GM12892 (cell line): ENCODE measurements at regions not wholly inside any gene's neighbourhood (a gene's known extent, or its start where the extent isn't known, plus 50 kb on each side); places are given as distances from the start of the nearest gene placed in this dataset.

Experiments
- DNase-seq: peaks from one replicate; pipeline ENCODE4 v3.0.0; 2011; ENCODE audit not compliant: insufficient read length
- FAIRE-seq: peaks from 2 replicates; lab custom pipeline; 2011; peaks lifted over from hg19 to GRCh38; lab: Jason Lieb, UNC
- POLR2A ChIP-seq: IDR thresholded peaks from 2 replicates; pipeline ENCODE4 v1.6.1; 2011; ENCODE audit warnings: low read depth, low read length, control low read depth
- POLR2AphosphoS5 ChIP-seq: IDR thresholded peaks from 2 replicates; pipeline ENCODE4 v1.6.1; 2011; ENCODE audit warnings: low read depth, low read length, control low read depth
- TAF1 ChIP-seq: IDR thresholded peaks from 2 replicates; pipeline ENCODE4 v1.6.1; 2011; ENCODE audit warnings: low read depth, mild to moderate bottlenecking, control low read depth, low read length, borderline replicate concordance

DNA sequence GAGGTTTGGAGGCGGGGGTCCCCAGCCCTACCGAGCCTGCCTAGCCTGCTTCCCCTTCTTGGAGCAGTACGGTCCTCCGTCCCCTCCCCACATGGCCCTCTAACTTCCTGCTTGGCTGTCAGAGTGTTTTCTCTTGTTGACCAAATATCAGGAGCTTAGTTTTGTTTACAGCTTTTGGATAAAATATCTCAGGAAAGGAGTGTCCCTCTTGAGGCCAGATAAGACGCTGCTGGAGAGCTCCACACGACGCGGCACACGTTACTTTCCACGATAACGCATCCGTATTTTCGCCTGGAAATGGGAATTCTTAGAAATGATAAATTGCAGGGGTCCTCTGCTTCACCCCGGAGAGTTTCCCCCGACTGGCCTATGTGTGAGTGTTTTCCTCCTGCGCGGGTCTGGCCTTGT lies 182.9 kb downstream of the MAF start:
- FAIRE-seq, result no peak
- TF ChIP-seq POLR2AphosphoS5, result no peak
- TF ChIP-seq POLR2A, result no peak
- no peak for TF ChIP-seq TAF1

DNA sequence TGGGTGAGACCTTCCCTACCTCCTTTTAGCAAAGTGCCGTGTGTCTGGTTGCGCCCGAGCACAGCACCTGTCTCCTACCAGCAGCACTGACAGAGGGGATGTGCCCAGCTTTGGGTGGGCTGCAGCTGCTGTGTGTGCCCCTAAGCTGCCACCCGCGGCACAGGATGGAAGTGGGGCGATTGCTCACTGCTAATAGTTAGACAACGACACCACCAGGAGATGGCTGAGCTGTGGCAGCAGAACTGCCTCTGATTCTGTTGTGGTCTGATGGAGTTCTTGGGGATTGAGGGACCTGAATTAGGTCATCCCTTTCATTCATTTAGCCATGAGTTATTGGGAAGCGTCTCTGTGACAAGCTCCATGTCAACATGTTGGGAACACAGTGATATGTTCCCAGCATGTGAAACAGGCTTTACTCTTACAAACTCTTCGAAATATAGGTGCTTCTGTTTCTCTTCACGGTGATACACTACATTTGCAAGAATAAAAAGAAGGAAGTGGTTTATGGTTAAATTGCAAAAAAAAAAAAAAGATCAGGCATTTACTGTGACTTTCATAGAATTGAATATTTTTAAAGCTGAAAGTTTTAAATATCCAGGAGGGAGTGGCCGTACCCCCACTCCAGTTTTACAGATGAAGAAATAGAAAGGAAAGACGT lies 184.4 kb downstream of the MAF start:
- no peak for FAIRE-seq
- no peak for TF ChIP-seq POLR2AphosphoS5
- TF ChIP-seq POLR2A, result no peak
- no peak for TF ChIP-seq TAF1

More for the DNA sequence above, 182.9 kb downstream of the MAF start:
- no peak for DNase-seq

DNA sequence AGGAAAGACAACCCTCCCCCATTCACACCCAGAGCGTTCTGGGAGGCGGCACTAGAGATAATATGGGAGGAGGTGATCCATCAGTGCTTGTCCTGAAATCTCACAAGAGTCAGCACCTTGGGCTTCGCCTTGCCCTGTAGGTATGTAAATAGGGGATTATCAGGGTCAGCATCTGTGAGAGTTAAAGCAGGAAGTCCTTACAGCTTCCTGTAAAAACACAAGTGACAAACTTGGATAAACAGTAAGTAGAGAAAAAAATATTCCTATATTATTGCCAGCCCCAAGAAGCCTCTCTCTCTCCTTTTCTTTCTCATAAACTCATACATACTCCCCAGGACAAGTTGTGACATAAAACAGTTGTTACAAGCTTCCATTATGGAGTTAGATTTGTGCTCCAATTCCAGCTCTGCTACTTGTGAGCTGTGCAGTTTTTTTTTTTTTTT lies 187.7 kb downstream of the MAF start:
- no peak for FAIRE-seq
- TF ChIP-seq POLR2AphosphoS5 (no peak), TAF1 (no peak)
- DNase-seq, result no peak

More for the DNA sequence above, 184.4 kb downstream of the MAF start:
- no peak for DNase-seq

DNA sequence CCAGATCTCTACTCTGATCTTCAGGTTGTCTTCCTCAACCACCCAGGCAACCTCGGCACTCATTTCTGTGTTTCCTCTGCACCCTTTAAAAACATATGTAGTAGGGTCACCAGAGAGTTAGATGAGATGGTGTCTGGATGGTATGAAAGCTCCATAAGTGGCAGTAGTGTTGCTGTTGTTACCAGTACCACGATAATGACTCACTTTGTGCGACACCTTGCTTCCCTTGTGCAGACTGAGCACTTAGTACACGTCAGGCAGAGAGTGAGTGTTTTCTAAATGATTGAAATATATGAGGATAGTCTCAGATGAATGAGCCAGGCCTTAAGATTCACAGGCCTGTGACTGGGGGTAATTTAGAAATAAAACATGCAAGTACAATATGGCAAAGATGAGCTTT lies 188.7 kb downstream of the MAF start:
- FAIRE-seq (no peak), DNase-seq (no peak)
- TF ChIP-seq TAF1, result no peak
- no peak for TF ChIP-seq POLR2A
- no peak for TF ChIP-seq POLR2AphosphoS5

DNA sequence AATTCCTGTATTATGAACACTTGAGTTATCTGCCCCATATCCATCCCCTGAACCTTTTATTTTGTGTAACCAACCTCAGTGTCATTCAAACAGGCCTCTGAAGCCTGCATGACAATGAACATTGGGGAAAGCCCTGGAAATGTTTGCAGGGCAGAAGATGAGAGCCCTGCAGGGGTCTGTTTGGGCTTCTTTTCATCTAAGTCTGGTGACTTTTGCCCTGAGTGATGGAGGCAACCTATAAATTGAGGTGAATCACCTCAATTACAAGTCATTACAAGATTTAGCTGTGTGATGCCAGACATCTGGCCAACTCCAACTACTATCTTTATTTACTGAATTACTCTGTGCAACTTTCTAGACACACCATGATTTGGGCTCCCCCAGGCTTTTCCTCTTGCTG lies 189.2 kb downstream of the MAF start:
- DNase-seq (no peak), FAIRE-seq (no peak)
- TF ChIP-seq POLR2AphosphoS5 (no peak), POLR2A (no peak), TAF1 (no peak)

DNA sequence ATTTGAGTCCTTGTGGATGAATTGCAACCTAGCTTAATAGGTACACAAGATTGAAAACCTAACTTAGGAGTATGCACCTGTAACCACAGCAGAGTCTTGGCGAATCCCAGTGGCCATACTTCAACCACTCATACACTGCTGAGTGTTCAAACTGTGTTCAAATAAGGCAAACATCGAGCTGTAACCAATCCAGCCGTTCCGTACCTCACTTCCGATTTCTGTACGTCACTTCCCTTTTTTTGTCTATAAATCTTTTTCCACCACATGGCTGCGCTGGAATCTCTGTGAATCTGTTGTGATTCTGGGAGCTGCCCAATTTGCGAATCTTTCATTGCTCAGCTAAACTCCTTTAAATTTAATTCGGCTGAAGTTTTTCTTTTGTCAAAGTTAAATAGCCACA lies 190.6 kb downstream of the MAF start:
- TF ChIP-seq TAF1, result no peak
- no peak for TF ChIP-seq POLR2A
- TF ChIP-seq POLR2AphosphoS5, result no peak
- DNase-seq, result no peak
- FAIRE-seq, result no peak

DNA sequence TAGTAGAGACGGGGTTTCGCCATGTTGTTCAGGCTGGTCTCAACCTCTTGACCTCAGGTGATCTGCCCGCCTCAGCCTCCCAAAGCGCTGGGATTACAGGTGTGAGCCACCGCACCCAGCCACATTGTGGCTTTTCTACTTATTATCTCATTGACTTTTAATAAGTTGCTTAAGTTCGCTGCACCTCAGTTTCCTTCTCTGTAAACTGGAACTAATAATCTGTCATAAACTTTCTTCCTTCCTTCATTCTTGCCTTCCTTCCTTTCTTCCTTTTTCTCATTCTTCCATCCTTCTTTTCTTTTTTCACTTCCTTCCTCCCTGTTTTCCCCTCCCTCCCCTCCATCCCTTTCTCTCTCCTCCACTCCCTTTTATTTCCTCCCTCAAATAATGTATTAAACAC lies 192.2 kb downstream of the MAF start:
- FAIRE-seq (no peak), DNase-seq (no peak)
- no peak for TF ChIP-seq TAF1
- no peak for TF ChIP-seq POLR2A
- no peak for TF ChIP-seq POLR2AphosphoS5

DNA sequence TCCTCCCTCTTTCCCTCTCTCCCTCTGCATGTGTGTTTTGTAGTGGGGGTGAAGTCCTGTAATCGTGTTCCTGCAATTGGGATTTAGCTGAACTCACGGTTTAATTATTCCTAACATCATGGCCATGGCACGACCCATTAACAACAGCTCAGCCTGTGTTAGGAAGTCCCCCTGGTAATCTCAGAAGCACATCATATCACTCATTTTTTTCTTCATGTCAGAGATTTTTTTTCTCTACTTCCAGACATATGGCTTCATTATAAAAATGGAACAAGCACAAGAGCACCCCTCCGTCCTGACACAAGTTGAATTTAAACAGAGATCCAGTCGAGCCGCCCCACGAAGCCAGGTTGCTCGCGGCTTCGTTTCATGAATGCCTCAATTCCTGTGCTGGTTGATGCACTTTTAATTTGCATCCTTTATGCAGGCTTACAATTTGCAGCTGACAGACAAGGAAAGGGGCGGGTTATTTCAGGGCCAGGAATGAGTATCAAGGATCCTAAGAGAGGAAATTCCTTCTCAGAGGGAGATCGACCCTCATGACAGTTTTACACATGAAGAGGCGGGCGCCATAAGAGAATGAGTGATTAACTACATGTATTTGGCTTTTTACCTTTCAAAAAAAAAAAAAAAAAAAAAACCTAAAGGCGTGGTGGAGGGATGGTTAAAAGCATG lies 192.9 kb downstream of the MAF start:
- TF ChIP-seq POLR2A (no peak), POLR2AphosphoS5 (no peak), TAF1 (no peak)
- no peak for FAIRE-seq
- DNase-seq, result no peak

DNA sequence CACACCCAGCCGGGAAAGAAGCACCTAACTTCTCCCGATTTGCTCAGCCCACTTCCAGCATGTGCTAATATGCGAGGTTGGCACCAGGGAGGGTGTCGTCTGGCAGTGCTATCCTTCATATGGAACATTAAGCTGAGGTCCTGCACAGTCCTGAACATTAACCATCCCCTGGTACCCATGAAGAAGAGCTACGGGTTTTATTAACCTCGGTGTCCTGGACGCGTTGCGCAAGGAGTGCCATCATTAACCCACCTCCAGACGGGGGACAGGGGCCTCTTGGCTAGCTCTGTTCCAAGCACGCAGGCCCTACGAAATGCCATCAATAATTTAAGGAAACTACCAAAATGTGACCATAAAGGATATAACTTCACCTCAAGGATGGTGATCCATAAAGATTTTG lies 193.5 kb downstream of the MAF start:
- no peak for DNase-seq
- FAIRE-seq, result no peak
- TF ChIP-seq POLR2AphosphoS5 (no peak), POLR2A (no peak), TAF1 (no peak)

DNA sequence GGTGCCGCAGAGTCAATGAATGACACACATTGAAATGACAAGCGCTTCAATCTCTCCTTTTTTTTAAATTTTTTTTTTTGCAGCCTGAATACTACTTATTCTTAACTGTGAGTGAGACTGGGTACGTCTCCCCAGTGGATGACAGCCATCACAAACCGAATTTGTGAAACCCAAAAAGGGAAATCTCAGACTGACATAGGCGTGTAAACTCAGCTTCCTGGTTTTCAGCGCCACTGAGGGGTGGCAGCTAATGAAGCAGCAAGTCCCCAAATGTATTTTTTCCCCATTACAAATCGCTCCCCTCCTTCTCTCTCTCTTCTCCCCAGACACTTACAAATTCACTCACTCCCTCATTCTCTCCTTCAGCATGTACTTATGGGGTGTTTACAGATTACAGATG lies 196.0 kb downstream of the MAF start:
- no peak for FAIRE-seq
- no peak for TF ChIP-seq TAF1
- no peak for TF ChIP-seq POLR2A
- no peak for TF ChIP-seq POLR2AphosphoS5
- no peak for DNase-seq

DNA sequence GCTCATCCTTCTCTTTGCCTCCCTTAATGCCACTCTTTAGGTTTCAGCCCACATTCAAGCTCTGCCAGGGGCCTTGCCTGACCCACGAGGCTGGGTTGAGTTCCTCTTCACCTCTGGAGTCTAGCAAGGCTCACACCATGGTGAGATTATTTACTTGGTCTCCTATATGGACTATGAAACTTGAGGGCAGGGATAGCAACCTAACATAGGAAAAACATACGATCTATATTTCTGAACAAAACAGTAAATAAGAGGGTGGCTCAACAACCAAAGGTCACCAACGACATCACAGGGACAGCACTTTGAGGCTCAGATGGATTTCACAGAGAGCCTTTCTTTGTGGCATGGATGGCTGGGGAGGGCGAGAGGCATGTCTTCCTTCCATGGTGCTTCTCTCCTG lies 197.0 kb downstream of the MAF start:
- DNase-seq, result no peak
- TF ChIP-seq POLR2A (no peak), POLR2AphosphoS5 (no peak), TAF1 (no peak)
- FAIRE-seq, result no peak

DNA sequence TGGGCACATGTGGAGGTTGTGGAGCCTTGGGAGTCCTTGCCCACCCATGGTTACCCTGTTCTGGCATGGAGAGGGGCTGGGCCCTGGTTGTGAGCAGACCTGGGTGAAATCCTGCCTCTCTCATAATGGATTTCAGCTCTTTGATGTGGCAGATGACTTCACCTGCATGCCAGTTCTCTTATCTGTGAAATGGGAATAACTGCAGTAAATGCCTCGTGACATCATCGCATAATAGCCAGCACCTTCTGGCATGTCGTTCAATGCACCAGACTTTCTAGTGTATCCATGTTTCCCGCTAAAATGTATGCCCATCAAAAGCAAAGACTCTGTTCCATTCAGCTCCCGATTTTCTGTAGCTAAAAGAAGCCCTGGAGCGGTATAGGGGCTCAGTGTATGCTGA lies 197.6 kb downstream of the MAF start:
- no peak for DNase-seq
- no peak for FAIRE-seq
- TF ChIP-seq POLR2A, result no peak
- no peak for TF ChIP-seq POLR2AphosphoS5
- TF ChIP-seq TAF1, result no peak

DNA sequence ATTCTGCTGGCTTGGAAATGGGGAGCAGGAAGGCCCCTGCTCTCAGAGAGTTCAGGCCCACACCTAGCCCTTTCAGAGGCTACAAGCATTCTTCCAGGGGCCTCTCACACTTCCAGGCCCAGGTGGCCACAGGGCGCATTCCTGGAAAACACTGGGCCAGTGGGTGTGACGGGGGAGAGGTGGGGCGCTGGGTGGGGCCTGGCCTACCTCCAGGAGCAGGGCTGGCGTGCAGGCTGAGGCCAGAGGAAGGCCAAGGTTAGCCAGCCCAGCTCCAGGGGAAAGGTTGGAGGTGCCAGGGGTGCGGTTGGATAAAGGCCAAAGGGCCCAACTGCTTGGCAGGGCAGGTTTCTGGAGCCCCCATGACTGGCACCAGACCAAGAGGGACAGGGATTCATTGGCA lies 198.2 kb downstream of the MAF start:
- FAIRE-seq (no peak), DNase-seq (no peak)
- TF ChIP-seq POLR2A, result no peak
- TF ChIP-seq TAF1, result no peak
- no peak for TF ChIP-seq POLR2AphosphoS5
